Neural progenitor cell (in vitro differentiated cells): ENCODE measurements at regions not wholly inside any gene's neighbourhood (a gene's known extent, or its start where the extent isn't known, plus 50 kb on each side); places are given as distances from the start of the nearest gene placed in this dataset.

Experiments used
- DNase-seq: peaks from one replicate; pipeline ENCODE4 v3.0.0-alpha.2; 2016; ENCODE audit warnings: low spot score
- H2AFZ ChIP-seq: fragments of 200-600 bp; sonication (generic); replicated peaks from 2 replicates; pipeline ENCODE4 v1.6.1; 2016; ENCODE audit warnings: antibody characterized with exemption
- H3F3A ChIP-seq: fragments of 200-600 bp; sonication (generic); 2 replicates; pipeline ENCODE4 v1.6.1; 2016; ENCODE audit warnings: antibody characterized with exemption, low read depth
- H3K27ac ChIP-seq: fragments of 200-600 bp; sonication (generic); 2 replicates; pipeline ENCODE4 v1.5.1; 2016; ENCODE audit warnings: mild to moderate bottlenecking
- H3K27me3 ChIP-seq: fragments of 200-600 bp; sonication (generic); 2 replicates; pipeline ENCODE4 v1.6.1; 2016; ENCODE audit warnings: mild to moderate bottlenecking, moderate library complexity
- H3K36me3 ChIP-seq: fragments of 200-600 bp; sonication (generic); 2 replicates; pipeline ENCODE4 v1.5.1; 2016
- H3K4me1 ChIP-seq: fragments of 200-600 bp; sonication (generic); 2 replicates; pipeline ENCODE4 v1.6.1; 2016; ENCODE audit warnings: mixed run types
- H3K4me2 ChIP-seq: fragments of 200-600 bp; sonication (generic); 2 replicates; pipeline ENCODE4 v1.6.1; 2016
- H3K4me3 ChIP-seq: fragments of 200-600 bp; sonication (generic); 2 replicates; pipeline ENCODE4 v1.5.1; 2016
- H3K79me2 ChIP-seq: fragments of 200-600 bp; sonication (generic); 2 replicates; pipeline ENCODE4 v1.6.1; 2016; ENCODE audit warnings: low read depth
- H3K9ac ChIP-seq: fragments of 200-600 bp; sonication (generic); 2 replicates; pipeline ENCODE4 v1.6.1; 2016
- H3K9me3 ChIP-seq: fragments of 200-600 bp; sonication (generic); 2 replicates; pipeline ENCODE4 v1.5.1; 2016; ENCODE audit warnings: low read depth
- H4K20me1 ChIP-seq: fragments of 200-600 bp; sonication (generic); 2 replicates; pipeline ENCODE4 v1.6.1; 2016; ENCODE audit warnings: low read depth
- H3K27ac Mint-ChIP-seq: 3 replicates; pipeline ENCODE4 v1.8.0; 2021; ENCODE audit warnings: mixed read lengths
- H3K27me3 Mint-ChIP-seq: 2 replicates; pipeline ENCODE4 v1.8.0; 2022; ENCODE audit warnings: low read depth, mild to moderate bottlenecking, inconsistent platforms, moderate library complexity, mixed read lengths; ENCODE audit not compliant: insufficient read depth
- H3K36me3 Mint-ChIP-seq: 3 replicates; pipeline ENCODE4 v1.8.0; 2021; ENCODE audit warnings: mixed read lengths
- H3K4me1 Mint-ChIP-seq: 3 replicates; pipeline ENCODE4 v1.8.0; 2021; ENCODE audit warnings: mixed read lengths
- H3K4me3 Mint-ChIP-seq: 3 replicates; pipeline ENCODE4 v1.8.0; 2021; ENCODE audit warnings: mild to moderate bottlenecking, moderate library complexity, mixed read lengths
- H3K9me3 Mint-ChIP-seq: 3 replicates; pipeline ENCODE4 v1.8.0; 2020; ENCODE audit warnings: mixed read lengths
- EZH2 ChIP-seq: fragments of 200-600 bp; sonication (generic); IDR thresholded peaks from 2 replicates; pipeline ENCODE4 v1.6.1; 2017; ENCODE audit warnings: antibody characterized with exemption, mild to moderate bottlenecking, moderate library complexity
- EZH2phosphoT487 ChIP-seq: fragments of 200-600 bp; sonication (generic); IDR thresholded peaks from 2 replicates; pipeline ENCODE4 v1.6.1; 2017; ENCODE audit warnings: antibody characterized with exemption
- TF ChIP-seq, protein P1 (sequence below): fragments of 200-600 bp; sonication (generic); IDR thresholded peaks from 2 replicates; pipeline ENCODE4 v1.5.1; 2017; ENCODE audit warnings: antibody characterized with exemption, mild to moderate bottlenecking

GRCh38 chr14:89572596-89573398 lies 155.8 kb upstream of the FOXN3 start:
- Histone ChIP-seq H3K27ac (no peak overlapping the region), H3K36me3 (no peaks in the 10 kb centered on the region), H3K4me1 (peaks cover 27% of the 10 kb centered on the region), H3K9ac (no peak overlapping the region), H3F3A (no peaks in the 10 kb centered on the region), H3K4me2 (no peak overlapping the region), H2AFZ (no peak overlapping the region), H4K20me1 (no peaks in the 10 kb centered on the region), H3K9me3 (no peaks in the 10 kb centered on the region), H3K79me2 (no peaks in the 10 kb centered on the region), H3K4me3 (no peak overlapping the region), H3K27me3 (no peaks in the 10 kb centered on the region)
- Mint-ChIP-seq H3K27me3 (no peaks in the 10 kb centered on the region), H3K27ac (no peak overlapping the region), H3K9me3 (no peaks in the 10 kb centered on the region), H3K36me3 (no peaks in the 10 kb centered on the region), H3K4me3 (no peak overlapping the region), H3K4me1 (peaks cover 9% of the 10 kb centered on the region)
- DNase-seq = no peak
- TF ChIP-seq, protein P1, sequence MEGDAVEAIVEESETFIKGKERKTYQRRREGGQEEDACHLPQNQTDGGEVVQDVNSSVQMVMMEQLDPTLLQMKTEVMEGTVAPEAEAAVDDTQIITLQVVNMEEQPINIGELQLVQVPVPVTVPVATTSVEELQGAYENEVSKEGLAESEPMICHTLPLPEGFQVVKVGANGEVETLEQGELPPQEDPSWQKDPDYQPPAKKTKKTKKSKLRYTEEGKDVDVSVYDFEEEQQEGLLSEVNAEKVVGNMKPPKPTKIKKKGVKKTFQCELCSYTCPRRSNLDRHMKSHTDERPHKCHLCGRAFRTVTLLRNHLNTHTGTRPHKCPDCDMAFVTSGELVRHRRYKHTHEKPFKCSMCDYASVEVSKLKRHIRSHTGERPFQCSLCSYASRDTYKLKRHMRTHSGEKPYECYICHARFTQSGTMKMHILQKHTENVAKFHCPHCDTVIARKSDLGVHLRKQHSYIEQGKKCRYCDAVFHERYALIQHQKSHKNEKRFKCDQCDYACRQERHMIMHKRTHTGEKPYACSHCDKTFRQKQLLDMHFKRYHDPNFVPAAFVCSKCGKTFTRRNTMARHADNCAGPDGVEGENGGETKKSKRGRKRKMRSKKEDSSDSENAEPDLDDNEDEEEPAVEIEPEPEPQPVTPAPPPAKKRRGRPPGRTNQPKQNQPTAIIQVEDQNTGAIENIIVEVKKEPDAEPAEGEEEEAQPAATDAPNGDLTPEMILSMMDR = no peak
- TF ChIP-seq EZH2phosphoT487 (no peak), EZH2 (no peak)

DNA sequence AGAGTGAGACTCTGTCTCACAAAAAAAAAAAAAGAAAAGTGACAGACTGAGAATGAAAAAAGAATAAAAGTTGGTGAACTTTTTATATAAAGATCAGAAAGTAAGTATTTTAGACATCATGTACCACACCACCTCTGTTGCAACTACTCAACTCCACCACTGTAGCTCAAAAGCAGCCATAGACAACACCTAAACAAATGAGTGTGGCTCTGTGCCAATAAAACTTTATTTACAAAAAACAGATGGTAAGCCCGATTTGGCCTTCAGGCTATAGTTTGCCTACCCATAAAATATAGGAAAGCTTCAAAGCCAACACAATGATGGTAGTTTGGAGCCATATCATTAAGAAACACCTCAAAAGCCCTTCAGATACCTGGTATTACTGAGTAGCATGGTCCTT lies 154.5 kb upstream of the FOXN3 start:
- Histone ChIP-seq H3K4me3 (no peak overlapping the region), H3K4me1 (peaks cover 14% of the 10 kb centered on the region), H3K9ac (no peak overlapping the region), H2AFZ (no peak overlapping the region), H4K20me1 (no peaks in the 10 kb centered on the region), H3K79me2 (no peaks in the 10 kb centered on the region), H3K27ac (no peak overlapping the region), H3F3A (no peaks in the 10 kb centered on the region), H3K4me2 (no peak overlapping the region), H3K27me3 (no peaks in the 10 kb centered on the region), H3K36me3 (no peaks in the 10 kb centered on the region), H3K9me3 (no peaks in the 10 kb centered on the region)
- no peaks in the 10 kb centered on the region for H3K36me3 Mint-ChIP-seq
- H3K9me3 Mint-ChIP-seq = no peaks in the 10 kb centered on the region
- no peak for DNase-seq
- no peak overlapping the region for H3K4me3 Mint-ChIP-seq
- TF ChIP-seq EZH2 (no peak), EZH2phosphoT487 (no peak)
- TF ChIP-seq, protein P1 = no peak
- H3K27me3 Mint-ChIP-seq = no peaks in the 10 kb centered on the region
- no peak overlapping the region for H3K27ac Mint-ChIP-seq
- H3K4me1 Mint-ChIP-seq = peaks cover 3% of the 10 kb centered on the region

- Mint-ChIP-seq H3K36me3 (no peaks in the 10 kb centered on the region), H3K27me3 (peaks cover 2% of the 10 kb centered on the region), H3K9me3 (no peaks in the 10 kb centered on the region), H3K4me3 (no peak overlapping the region), H3K27ac (no peak overlapping the region), H3K4me1 (peaks cover 5% of the 10 kb centered on the region)
- Histone ChIP-seq H3K9me3 (no peaks in the 10 kb centered on the region), H3F3A (no peaks in the 10 kb centered on the region), H3K36me3 (no peaks in the 10 kb centered on the region), H3K4me2 (no peak overlapping the region), H3K79me2 (no peaks in the 10 kb centered on the region), H3K9ac (no peak overlapping the region), H4K20me1 (peaks cover 5% of the 10 kb centered on the region), H2AFZ (no peak overlapping the region), H3K4me3 (no peak overlapping the region), H3K4me1 (no peaks in the 10 kb centered on the region), H3K27ac (no peak overlapping the region), H3K27me3 (no peaks in the 10 kb centered on the region)
- no peak for DNase-seq
- TF ChIP-seq EZH2 = no peak
- TF ChIP-seq, protein P1 = no peak
- no peak for TF ChIP-seq EZH2phosphoT487
Observed at GRCh38 chr14:89566644-89567415, 149.8 kb upstream of the FOXN3 start.
